Esophagus squamous epithelium (tissue), 5 donors: ENCODE measurements at regions not wholly inside any gene's neighbourhood (a gene's known extent, or its start where the extent isn't known, plus 50 kb on each side); places are given as distances from the start of the nearest gene placed in this dataset.

ENCODE experiments used
- DNase-seq: peaks from one replicate; lab custom pipeline; 2025; lab: John Stamatoyannopoulos, UW
- H3K27ac ChIP-seq, 4 donors: fragments of 200-600 bp; sonication (generic); one replicate each; pipeline ENCODE4 v1.5.1; 2016 to 2019; ENCODE audit warnings: mild to moderate bottlenecking in 1 of 4
- H3K27me3 ChIP-seq, 4 donors: fragments of 200-600 bp; sonication (generic); 1 replicate in 3 of 4; 2 replicates in 1 of 4; pipeline versions ENCODE4 v1.5.1 to v1.6.0; 2017 to 2021; ENCODE audit warnings: antibody characterized with exemption in 1 of 4
- H3K36me3 ChIP-seq, 3 donors: fragments of 200-600 bp; sonication (generic); one replicate each; pipeline ENCODE4 v1.5.1; 2016 to 2019
- H3K4me1 ChIP-seq, 3 donors: fragments of 200-600 bp; sonication (generic); one replicate each; pipeline ENCODE4 v1.5.1; 2017 to 2019
- H3K4me3 ChIP-seq, 4 donors: fragments of 200-600 bp; sonication (generic); 1 replicate in 3 of 4; 2 replicates in 1 of 4; pipeline ENCODE4 v1.5.1; 2016 to 2019; ENCODE audit warnings: mild to moderate bottlenecking in 2 of 4, moderate library complexity in 1 of 4
- H3K9me3 ChIP-seq, 3 donors: fragments of 200-600 bp; sonication (generic); one replicate each; pipeline ENCODE4 v1.5.1; 2016 to 2019
- POLR2A ChIP-seq, 4 donors: fragments of 450-650 bp; IDR thresholded peaks; one replicate each; pipeline ENCODE4 v1.6.1; 2017; ENCODE audit warnings: antibody characterized with exemption in 4 of 4, mild to moderate bottlenecking in 4 of 4, moderate library complexity in 3 of 4
- WGBS, 2 donors: methylation state at CpG; one replicate each; pipeline ENCODE4 v1.1.5; 2018; 5-methylcytosine and 5-hydroxymethylcytosine counted together
- intact Hi-C: fragments of 100-400 bp; cut with DNase I; formaldehyde crosslinking; loops from one replicate; pipeline ENCODE4 v1.15.0; 2022
- TF ChIP-seq, protein P1 (sequence below), 6 experiments: fragments of 450-650 bp in 4 of 6; fragments of 200-600 bp in 2 of 6; sonication (generic) in 2 of 6; IDR thresholded peaks; one replicate each; pipeline ENCODE4 v1.5.1; 2016 to 2019; ENCODE audit warnings: antibody characterized with exemption in 6 of 6, mild to moderate bottlenecking in 4 of 6, moderate library complexity in 4 of 6
- donor health status: DM: yes; HTN: yes; CAD: no.

DNA sequence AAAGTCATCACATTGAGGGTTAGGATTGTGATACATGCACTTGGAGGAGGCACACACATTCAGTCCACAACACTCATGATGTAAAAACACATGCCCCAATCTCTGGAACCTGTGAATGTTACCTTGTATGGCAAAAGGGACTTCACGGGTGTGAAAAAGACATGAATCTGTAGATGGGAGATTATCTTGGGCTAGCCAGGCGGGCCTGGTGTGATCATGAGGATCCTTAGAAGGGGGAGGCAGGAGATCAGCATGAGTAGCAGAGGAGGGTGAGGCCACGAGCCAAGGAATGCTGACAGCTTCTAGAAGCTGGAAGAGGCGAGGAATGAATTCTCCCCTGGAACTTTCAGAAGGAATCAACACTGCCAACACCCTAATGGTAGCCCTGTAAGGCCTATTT, 77.5 kb upstream of the ENPP6 start:
- TF ChIP-seq, protein P1, sequence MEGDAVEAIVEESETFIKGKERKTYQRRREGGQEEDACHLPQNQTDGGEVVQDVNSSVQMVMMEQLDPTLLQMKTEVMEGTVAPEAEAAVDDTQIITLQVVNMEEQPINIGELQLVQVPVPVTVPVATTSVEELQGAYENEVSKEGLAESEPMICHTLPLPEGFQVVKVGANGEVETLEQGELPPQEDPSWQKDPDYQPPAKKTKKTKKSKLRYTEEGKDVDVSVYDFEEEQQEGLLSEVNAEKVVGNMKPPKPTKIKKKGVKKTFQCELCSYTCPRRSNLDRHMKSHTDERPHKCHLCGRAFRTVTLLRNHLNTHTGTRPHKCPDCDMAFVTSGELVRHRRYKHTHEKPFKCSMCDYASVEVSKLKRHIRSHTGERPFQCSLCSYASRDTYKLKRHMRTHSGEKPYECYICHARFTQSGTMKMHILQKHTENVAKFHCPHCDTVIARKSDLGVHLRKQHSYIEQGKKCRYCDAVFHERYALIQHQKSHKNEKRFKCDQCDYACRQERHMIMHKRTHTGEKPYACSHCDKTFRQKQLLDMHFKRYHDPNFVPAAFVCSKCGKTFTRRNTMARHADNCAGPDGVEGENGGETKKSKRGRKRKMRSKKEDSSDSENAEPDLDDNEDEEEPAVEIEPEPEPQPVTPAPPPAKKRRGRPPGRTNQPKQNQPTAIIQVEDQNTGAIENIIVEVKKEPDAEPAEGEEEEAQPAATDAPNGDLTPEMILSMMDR (IDR thresholded peaks at IDR 0.05) = no peak

DNA sequence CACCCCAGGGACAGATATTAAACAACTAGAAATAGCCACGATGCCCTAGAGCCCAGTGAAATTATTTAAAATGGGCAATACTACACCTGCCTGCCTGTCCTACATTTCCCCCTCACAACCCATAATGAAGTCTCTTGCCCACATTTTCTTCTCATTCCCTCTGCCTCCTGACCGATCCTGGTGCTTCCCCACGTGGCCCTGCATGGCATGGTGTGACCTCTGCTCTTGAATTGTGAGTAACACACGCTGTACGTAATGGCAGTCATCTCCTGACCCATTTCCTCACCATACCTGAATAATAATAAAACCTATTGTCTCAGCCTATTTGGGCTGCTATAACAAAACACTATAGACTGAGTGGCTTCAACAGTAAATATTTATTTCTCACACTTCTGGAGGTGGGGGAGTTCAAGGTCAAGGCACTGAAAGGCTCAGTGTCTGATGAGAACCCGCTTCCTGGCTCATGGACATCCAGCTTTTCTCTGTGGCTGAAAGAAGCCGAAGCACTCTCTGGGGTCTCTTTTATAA, 77.0 kb upstream of the ENPP6 start:
- WGBS, 2 donors = 74 to 89% methylated on average over 7 of the region's 7 CpGs
- Histone ChIP-seq H3K4me3 (no peak overlapping the region), H3K4me1 (peaks cover 0 to 4% (median 0%) of the 10 kb centered on the region in 3 donors), H3K36me3 (no peaks in the 10 kb centered on the region), H3K27ac (no peak overlapping the region), H3K27me3 (no peaks in the 10 kb centered on the region), H3K9me3 (peaks cover 0 to 3% (median 0%) of the 10 kb centered on the region in 3 donors)
- intact Hi-C loops = no loop called here
- no peak for TF ChIP-seq POLR2A (IDR thresholded peaks at IDR 0.05)
- TF ChIP-seq, protein P1 (IDR thresholded peaks at IDR 0.05) = no peak
- DNase-seq = no peak

More for the DNA sequence above, 77.5 kb upstream of the ENPP6 start:
- Histone ChIP-seq H3K4me3 (no peak overlapping the region), H3K27ac (no peak overlapping the region), H3K36me3 (no peaks in the 10 kb centered on the region), H3K4me1 (no peaks in the 10 kb centered on the region), H3K9me3 (peaks cover 0 to 3% (median 0%) of the 10 kb centered on the region in 3 donors), H3K27me3 (no peaks in the 10 kb centered on the region)
- WGBS, 2 donors = 85 to 88% methylated on average over 4 of the region's 4 CpGs
- intact Hi-C loops = no loop called here
- no peak for DNase-seq

- intact Hi-C loops = no loop called here
- H3K27me3 ChIP-seq = no peaks in the 10 kb centered on the region
- H3K4me3 ChIP-seq = no peak overlapping the region
- 49 to 66% methylated on average over 6 of the region's 6 CpGs for WGBS, 2 donors
- no peak overlapping the region for H3K27ac ChIP-seq
- no peak for TF ChIP-seq POLR2A (IDR thresholded peaks at IDR 0.05)
- TF ChIP-seq, protein P1 (IDR thresholded peaks at IDR 0.05) = no peak
- peaks cover 0 to 15% (median 7%) of the 10 kb centered on the region in 3 donors for H3K4me1 ChIP-seq
- peaks cover 0 to 3% (median 0%) of the 10 kb centered on the region in 3 donors for H3K9me3 ChIP-seq
- DNase-seq = no peak
- no peaks in the 10 kb centered on the region for H3K36me3 ChIP-seq
Observed at GRCh38 chr4:184293552-184293951, 75.9 kb upstream of the ENPP6 start.

DNA sequence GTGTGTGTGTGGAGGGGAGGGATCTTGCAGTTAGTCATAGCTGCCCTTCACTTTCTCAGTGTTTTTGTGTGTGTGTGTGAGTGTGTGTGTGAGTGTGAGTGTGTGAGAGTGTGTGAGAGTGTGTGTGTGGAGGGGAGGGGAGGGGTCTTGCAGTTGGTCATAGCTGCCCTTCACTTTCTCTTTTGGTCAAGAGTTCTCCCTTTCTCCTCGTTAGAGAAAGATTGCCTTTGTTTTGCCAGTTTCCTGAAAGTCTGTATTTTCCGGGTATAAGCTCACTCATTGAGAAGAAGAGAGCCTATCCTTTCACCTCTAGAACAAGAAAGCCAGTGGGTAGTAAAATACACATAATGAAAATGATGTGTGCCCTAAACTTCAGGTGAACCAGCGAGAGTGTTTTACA, 75.2 kb upstream of the ENPP6 start:
- TF ChIP-seq, protein P1 (IDR thresholded peaks at IDR 0.05) = no peak
- no peak for TF ChIP-seq POLR2A (IDR thresholded peaks at IDR 0.05)
- H3K36me3 ChIP-seq = no peaks in the 10 kb centered on the region
- peaks cover 0 to 3% (median 0%) of the 10 kb centered on the region in 3 donors for H3K9me3 ChIP-seq
- no peak overlapping the region for H3K27ac ChIP-seq
- H3K4me3 ChIP-seq = no peak overlapping the region
- no peak for DNase-seq
- intact Hi-C loops = no loop called here
- WGBS, 2 donors = 42 to 66% methylated on average over 3 of the region's 3 CpGs
- H3K27me3 ChIP-seq = no peaks in the 10 kb centered on the region
- peaks cover 0 to 22% (median 13%) of the 10 kb centered on the region in 3 donors for H3K4me1 ChIP-seq

DNA sequence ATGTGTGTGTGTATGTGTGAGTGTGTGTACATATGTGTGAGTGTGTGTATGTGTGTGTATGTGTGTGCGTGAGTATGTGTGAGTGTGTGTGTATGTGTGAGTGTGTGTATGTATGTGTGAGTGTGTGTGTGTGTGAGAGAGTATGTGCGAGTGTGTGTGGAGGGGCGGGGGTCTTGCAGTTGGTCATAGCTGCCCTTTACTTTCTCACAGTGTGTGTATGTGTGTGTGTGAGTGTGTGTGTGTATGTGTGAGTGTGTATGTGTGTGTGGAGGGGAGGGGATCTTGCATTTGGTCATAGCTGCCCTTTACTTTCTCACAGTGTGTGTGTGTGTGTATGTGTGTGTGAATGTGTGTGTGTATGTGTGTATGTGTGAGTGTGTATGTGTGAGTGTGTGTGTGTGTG, 74.8 kb upstream of the ENPP6 start:
- Histone ChIP-seq H3K27me3 (no peaks in the 10 kb centered on the region), H3K4me3 (no peak overlapping the region), H3K27ac (no peak overlapping the region), H3K9me3 (peaks cover 0 to 3% (median 0%) of the 10 kb centered on the region in 3 donors), H3K4me1 (peaks cover 2 to 26% (median 17%) of the 10 kb centered on the region in 3 donors), H3K36me3 (no peaks in the 10 kb centered on the region)
- no peak for DNase-seq
- WGBS, 2 donors = 87 to 96% methylated on average over 3 of the region's 3 CpGs
- intact Hi-C loops = no loop called here
- TF ChIP-seq, protein P1 (IDR thresholded peaks at IDR 0.05) = no peak
- no peak for TF ChIP-seq POLR2A (IDR thresholded peaks at IDR 0.05)
